ENCODE measurements at regions not wholly inside any gene's neighbourhood (a gene's known extent, or its start where the extent isn't known, plus 50 kb on each side); places are given as distances from the start of the nearest gene placed in this dataset.

GRCh38 chr2:142678164-142678563, 199.3 kb upstream of the KYNU start:
- CTCF ChIA-PET (ENCODE audit: partially characterized antibody) = interaction anchor here (0.6 kb wide), 1 partner anchor 872 kb away, joined by 3 read pairs; no protein-coding TSS in a partner anchor
- no peak for FAIRE-seq
- no peaks in the 10 kb centered on the region for H3K4me1 ChIP-seq (replicated peaks in 1 of 4; ENCODE audit: control insufficient read depth in 3 of 4, insufficient read depth in 4 of 4, low read length in 3 of 4)

More at GRCh38 chr2:142678164-142678563, 199.3 kb upstream of the KYNU start:
- Histone ChIP-seq H3K79me1 (ENCODE audit: low read depth, low read length) (no peaks in the 10 kb centered on the region), H3K27ac (ENCODE audit: low read depth, low read length) (no peak overlapping the region), H2BK120ac (replicated peaks; ENCODE audit: low read depth, low read length) (no peak overlapping the region), H3K9me3 (ENCODE audit: insufficient read depth in 2 of 2, low read depth in 1 of 2, low read length in 1 of 2) (no peaks in the 10 kb centered on the region), H3K9ac (replicated peaks in 1 of 4; ENCODE audit: extremely low read depth in 1 of 4, low read depth in 3 of 4, low read length in 3 of 4) (no peak overlapping the region), H3K36me3 (ENCODE audit: control insufficient read depth in 2 of 4, insufficient read depth in 4 of 4, low read length in 3 of 4) (no peaks in the 10 kb centered on the region), H4K8ac (ENCODE audit: extremely low read depth, insufficient read depth, low read length) (no peak overlapping the region), H3K27me3 (replicated peaks in 1 of 4; ENCODE audit: control insufficient read depth in 3 of 4, extremely low read depth in 1 of 4, insufficient read depth in 3 of 4, low read length in 3 of 4) (no peaks in the 10 kb centered on the region), H2AK5ac (ENCODE audit: low read depth, low read length) (no peak overlapping the region), H3K79me2 (ENCODE audit: control insufficient read depth in 1 of 2, insufficient read depth in 2 of 2, low read length in 2 of 2) (no peaks in the 10 kb centered on the region), H3K4me3 (ENCODE audit: extremely low read depth in 1 of 4, insufficient read depth in 2 of 4, low read depth in 3 of 4, low read length in 4 of 4) (no peak overlapping the region), H2AFZ (ENCODE audit: low read length) (no peak overlapping the region), H3K4ac (replicated peaks; ENCODE audit: insufficient read length, low read depth, low read length) (no peak overlapping the region), H3K14ac (ENCODE audit: insufficient read length) (no peak overlapping the region), H3K4me2 (ENCODE audit: insufficient read depth in 1 of 2, low read depth in 2 of 2, low read length in 2 of 2) (no peak overlapping the region), H4K20me1 (replicated peaks in 1 of 2; ENCODE audit: control insufficient read depth in 1 of 2, insufficient read depth in 2 of 2, low read length in 2 of 2) (no peaks in the 10 kb centered on the region), H3K18ac (ENCODE audit: extremely low read depth, low read length) (no peak overlapping the region), H2BK5ac (ENCODE audit: low read depth, low read length) (no peak overlapping the region), H4K5ac (ENCODE audit: insufficient read length, low read depth, low read length) (no peak overlapping the region), H3K56ac (replicated peaks; ENCODE audit: insufficient read length, low read depth, low read length) (no peak overlapping the region), H3K23ac (ENCODE audit: insufficient read length) (no peak overlapping the region), H4K91ac (replicated peaks; ENCODE audit: insufficient read length, low read length) (no peak overlapping the region), H3K23me2 (ENCODE audit: low read depth, low read length) (no peaks in the 10 kb centered on the region), H2BK15ac (ENCODE audit: low read length) (no peak overlapping the region), H2BK12ac (ENCODE audit: low read depth, low read length) (no peak overlapping the region), H2BK20ac (ENCODE audit: low read length) (no peak overlapping the region)
- DNase-seq (ENCODE audit: low read depth in 1 of 2, low spot score in 2 of 2) = no peak
- TF ChIP-seq CBX8 (IDR thresholded peaks at IDR 0.05; ENCODE audit: borderline replicate concordance, low read depth, low read length) (no peak), ASH2L (IDR thresholded peaks at IDR 0.05; ENCODE audit: low read length) (no peak), RAD21 (IDR thresholded peaks at IDR 0.05 in 1 of 2, conservative IDR thresholded peaks at IDR 0.05 in 1 of 2; ENCODE audit: low read depth in 2 of 2, low read length in 2 of 2) (no peak), BRCA1 (IDR thresholded peaks at IDR 0.05; ENCODE audit: low read depth, low read length) (no peak), NRF1 (IDR thresholded peaks at IDR 0.05; ENCODE audit: low read depth, low read length) (no peak), ATF3 (IDR thresholded peaks at IDR 0.05; ENCODE audit: insufficient read depth, low read depth, low read length) (no peak), TCF12 (IDR thresholded peaks at IDR 0.05; ENCODE audit: low read depth, low read length) (no peak)
- TF ChIP-seq, protein P1, sequence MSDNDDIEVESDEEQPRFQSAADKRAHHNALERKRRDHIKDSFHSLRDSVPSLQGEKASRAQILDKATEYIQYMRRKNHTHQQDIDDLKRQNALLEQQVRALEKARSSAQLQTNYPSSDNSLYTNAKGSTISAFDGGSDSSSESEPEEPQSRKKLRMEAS (IDR thresholded peaks at IDR 0.05) = no peak
- TF ChIP-seq, protein P2, sequence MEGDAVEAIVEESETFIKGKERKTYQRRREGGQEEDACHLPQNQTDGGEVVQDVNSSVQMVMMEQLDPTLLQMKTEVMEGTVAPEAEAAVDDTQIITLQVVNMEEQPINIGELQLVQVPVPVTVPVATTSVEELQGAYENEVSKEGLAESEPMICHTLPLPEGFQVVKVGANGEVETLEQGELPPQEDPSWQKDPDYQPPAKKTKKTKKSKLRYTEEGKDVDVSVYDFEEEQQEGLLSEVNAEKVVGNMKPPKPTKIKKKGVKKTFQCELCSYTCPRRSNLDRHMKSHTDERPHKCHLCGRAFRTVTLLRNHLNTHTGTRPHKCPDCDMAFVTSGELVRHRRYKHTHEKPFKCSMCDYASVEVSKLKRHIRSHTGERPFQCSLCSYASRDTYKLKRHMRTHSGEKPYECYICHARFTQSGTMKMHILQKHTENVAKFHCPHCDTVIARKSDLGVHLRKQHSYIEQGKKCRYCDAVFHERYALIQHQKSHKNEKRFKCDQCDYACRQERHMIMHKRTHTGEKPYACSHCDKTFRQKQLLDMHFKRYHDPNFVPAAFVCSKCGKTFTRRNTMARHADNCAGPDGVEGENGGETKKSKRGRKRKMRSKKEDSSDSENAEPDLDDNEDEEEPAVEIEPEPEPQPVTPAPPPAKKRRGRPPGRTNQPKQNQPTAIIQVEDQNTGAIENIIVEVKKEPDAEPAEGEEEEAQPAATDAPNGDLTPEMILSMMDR (IDR thresholded peaks at IDR 0.05; ENCODE audit: control extremely low read depth in 1 of 3, insufficient read depth in 1 of 3, low read depth in 1 of 3, low read length in 3 of 3) = no peak
- POLR2A ChIA-PET (ENCODE audit: partially characterized antibody) = no interaction called here
- WGBS, 2 experiments (ENCODE audit: extremely low coverage in 1 of 2, insufficient coverage in 1 of 2, insufficient read length in 1 of 2, insufficient replicate concordance in 2 of 2, low coverage in 1 of 2, low lambda C conversion rate in 2 of 2, missing lambda C conversion rate in 1 of 2) = 80% methylated on average over 1 of the region's 1 CpG; no CpG with 5 or more reads in 1 of the 2 experiments

Data from H1 (cell line).